ENCODE measurements at regions not wholly inside any gene's neighbourhood (a gene's known extent, or its start where the extent isn't known, plus 50 kb on each side); places are given as distances from the start of the nearest gene placed in this dataset.

GRCh38 chr2:181114021-181114420, 133.6 kb downstream of the UBE2E3 start:
- no peaks in the 10 kb centered on the region for H3K9me3 ChIP-seq
- H3K36me3 ChIP-seq = no peaks in the 10 kb centered on the region
- intact Hi-C loops (cut with DNase I) = no loop called here
- TF ChIP-seq CTCF (IDR thresholded peaks at IDR 0.05) (no peak), POLR2AphosphoS5 (IDR thresholded peaks at IDR 0.05; ENCODE audit: insufficient read depth in 1 of 2, low read depth in 1 of 2) (no peak), POLR2A (IDR thresholded peaks at IDR 0.05) (no peak)
- no peaks in the 10 kb centered on the region for H3K4me1 ChIP-seq
- DNase-seq (ENCODE audit: extremely low spot score in 2 of 2) = no peak
- no peak overlapping the region for H3K4me3 ChIP-seq
- H3K27ac ChIP-seq = no peak overlapping the region
- no peaks in the 10 kb centered on the region for H3K27me3 ChIP-seq

DNA sequence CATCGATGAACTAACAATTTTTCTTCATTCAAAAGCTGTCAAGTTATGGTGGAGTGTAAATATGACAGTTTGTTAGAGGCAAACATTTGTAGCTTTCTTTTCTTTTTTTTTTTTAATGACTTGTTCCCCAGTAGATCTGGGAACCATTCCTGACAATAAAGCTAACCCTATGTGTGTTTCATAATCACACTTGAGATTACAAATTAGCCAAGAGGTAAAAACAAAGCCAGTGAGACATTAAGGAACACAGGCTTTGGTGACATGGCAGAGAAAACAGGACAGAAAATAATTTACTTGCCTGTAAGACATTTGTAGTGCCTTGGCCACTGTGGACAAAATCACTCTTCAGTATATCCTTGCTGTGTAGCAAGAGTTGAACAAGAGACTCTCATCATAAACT, 135.9 kb downstream of the UBE2E3 start:
- Histone ChIP-seq H3K36me3 (no peaks in the 10 kb centered on the region), H3K4me3 (no peak overlapping the region), H3K27ac (no peak overlapping the region), H3K27me3 (no peaks in the 10 kb centered on the region), H3K9me3 (no peaks in the 10 kb centered on the region), H3K4me1 (no peaks in the 10 kb centered on the region)
- intact Hi-C loops (cut with DNase I) = no loop called here
- TF ChIP-seq CTCF (IDR thresholded peaks at IDR 0.05) = no peak
- TF ChIP-seq POLR2A (IDR thresholded peaks at IDR 0.05) = no peak
- TF ChIP-seq POLR2AphosphoS5 (IDR thresholded peaks at IDR 0.05; ENCODE audit: insufficient read depth in 1 of 2, low read depth in 1 of 2) = no peak
- no peak for DNase-seq (ENCODE audit: extremely low spot score in 2 of 2)

GRCh38 chr2:181117206-181117925, 137.0 kb downstream of the UBE2E3 start:
- DNase-seq (ENCODE audit: extremely low spot score in 2 of 2) = no peak
- intact Hi-C loops (cut with DNase I) = no loop called here
- no peaks in the 10 kb centered on the region for H3K27me3 ChIP-seq
- no peaks in the 10 kb centered on the region for H3K36me3 ChIP-seq
- H3K4me3 ChIP-seq = no peak overlapping the region
- TF ChIP-seq CTCF (IDR thresholded peaks at IDR 0.05) = no peak
- no peak for TF ChIP-seq POLR2A (IDR thresholded peaks at IDR 0.05)
- TF ChIP-seq POLR2AphosphoS5 (IDR thresholded peaks at IDR 0.05; ENCODE audit: insufficient read depth in 1 of 2, low read depth in 1 of 2) = no peak
- H3K9me3 ChIP-seq = no peaks in the 10 kb centered on the region
- H3K27ac ChIP-seq = no peak overlapping the region
- H3K4me1 ChIP-seq = no peaks in the 10 kb centered on the region

DNA sequence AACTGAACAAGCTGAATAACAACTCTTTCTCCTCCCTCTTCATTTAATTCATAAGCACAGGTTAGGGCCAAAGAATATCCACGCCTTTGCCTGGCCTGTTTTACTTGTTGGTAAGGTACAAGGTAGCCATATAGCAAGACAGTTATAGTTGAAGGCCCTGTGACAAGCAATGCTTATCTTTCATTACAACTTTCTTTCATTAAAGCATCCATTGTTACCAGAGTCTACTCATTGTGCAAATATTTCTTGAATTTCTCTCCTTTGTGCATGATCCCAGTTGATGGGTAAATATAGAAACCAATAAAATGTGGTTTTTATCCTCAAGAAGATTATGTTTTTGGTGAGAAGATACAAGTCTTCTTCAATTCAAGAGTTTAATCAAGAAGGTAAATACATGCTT, 140.2 kb downstream of the UBE2E3 start:
- intact Hi-C loops (cut with DNase I) = no loop called here
- Histone ChIP-seq H3K27me3 (no peaks in the 10 kb centered on the region), H3K36me3 (no peaks in the 10 kb centered on the region), H3K9me3 (no peaks in the 10 kb centered on the region), H3K4me1 (no peaks in the 10 kb centered on the region), H3K4me3 (no peak overlapping the region), H3K27ac (no peak overlapping the region)
- TF ChIP-seq POLR2AphosphoS5 (IDR thresholded peaks at IDR 0.05; ENCODE audit: insufficient read depth in 1 of 2, low read depth in 1 of 2) = no peak
- TF ChIP-seq CTCF (IDR thresholded peaks at IDR 0.05) = no peak
- TF ChIP-seq POLR2A (IDR thresholded peaks at IDR 0.05) = no peak
- no peak for DNase-seq (ENCODE audit: extremely low spot score in 2 of 2)

GRCh38 chr2:181121996-181122395, 141.6 kb downstream of the UBE2E3 start:
- Histone ChIP-seq H3K4me1 (no peaks in the 10 kb centered on the region), H3K4me3 (no peak overlapping the region), H3K27ac (no peak overlapping the region), H3K36me3 (no peaks in the 10 kb centered on the region), H3K27me3 (no peaks in the 10 kb centered on the region), H3K9me3 (no peaks in the 10 kb centered on the region)
- DNase-seq (ENCODE audit: extremely low spot score in 2 of 2) = no peak
- intact Hi-C loops (cut with DNase I) = no loop called here
- TF ChIP-seq POLR2AphosphoS5 (IDR thresholded peaks at IDR 0.05; ENCODE audit: insufficient read depth in 1 of 2, low read depth in 1 of 2) (no peak), CTCF (IDR thresholded peaks at IDR 0.05) (no peak), POLR2A (IDR thresholded peaks at IDR 0.05) (no peak)

Measured in vagina (tissue), 2 donors.